ENCODE measurements at regions not wholly inside any gene's neighbourhood (a gene's known extent, or its start where the extent isn't known, plus 50 kb on each side); places are given as distances from the start of the nearest gene placed in this dataset.

DNA sequence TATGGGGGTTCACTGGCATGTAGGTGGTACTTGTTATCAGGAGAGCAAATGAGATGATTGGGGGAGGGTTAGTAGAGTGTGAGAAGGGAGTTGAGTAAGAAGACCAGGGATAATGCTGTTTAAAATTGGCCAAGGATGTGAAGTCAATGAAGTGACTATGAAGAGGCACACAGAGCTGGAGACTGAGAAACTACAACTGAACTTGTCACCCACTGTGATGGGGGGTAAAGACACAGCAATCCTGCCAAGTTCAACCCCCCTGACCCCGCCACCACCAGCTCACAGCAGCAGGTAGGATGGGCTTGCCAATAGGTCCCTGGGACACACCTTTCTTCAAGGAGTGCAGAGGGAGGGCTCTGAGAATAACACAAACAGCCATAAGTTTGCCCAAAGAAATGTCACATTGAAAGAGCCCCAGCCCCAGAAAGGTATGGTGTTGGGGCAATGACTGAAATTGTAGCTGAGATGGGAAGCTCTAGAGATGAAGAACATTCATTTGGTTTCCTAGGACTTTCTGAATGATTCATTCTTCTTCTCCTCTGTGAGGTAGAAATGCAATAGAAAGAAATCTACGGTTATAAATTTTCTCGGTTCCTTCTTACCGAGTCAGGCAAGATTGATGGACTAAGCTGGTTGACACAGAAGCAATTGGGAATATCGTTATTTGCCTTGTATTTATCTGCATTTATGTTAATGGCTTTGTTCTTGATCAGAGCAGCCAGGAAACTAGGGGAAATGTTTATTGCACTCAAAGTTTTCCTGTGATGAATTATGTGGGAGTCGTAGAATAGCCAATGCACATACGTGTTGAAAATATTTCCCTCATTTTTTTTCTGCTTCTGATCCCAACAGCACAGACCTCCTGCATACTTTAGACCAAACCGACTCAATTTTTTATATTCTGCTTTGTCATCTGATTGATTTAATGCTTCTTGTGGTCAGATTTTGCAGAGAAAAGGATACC, 595.2 kb upstream of the CDH11 start:
- TF ChIP-seq, protein P1, sequence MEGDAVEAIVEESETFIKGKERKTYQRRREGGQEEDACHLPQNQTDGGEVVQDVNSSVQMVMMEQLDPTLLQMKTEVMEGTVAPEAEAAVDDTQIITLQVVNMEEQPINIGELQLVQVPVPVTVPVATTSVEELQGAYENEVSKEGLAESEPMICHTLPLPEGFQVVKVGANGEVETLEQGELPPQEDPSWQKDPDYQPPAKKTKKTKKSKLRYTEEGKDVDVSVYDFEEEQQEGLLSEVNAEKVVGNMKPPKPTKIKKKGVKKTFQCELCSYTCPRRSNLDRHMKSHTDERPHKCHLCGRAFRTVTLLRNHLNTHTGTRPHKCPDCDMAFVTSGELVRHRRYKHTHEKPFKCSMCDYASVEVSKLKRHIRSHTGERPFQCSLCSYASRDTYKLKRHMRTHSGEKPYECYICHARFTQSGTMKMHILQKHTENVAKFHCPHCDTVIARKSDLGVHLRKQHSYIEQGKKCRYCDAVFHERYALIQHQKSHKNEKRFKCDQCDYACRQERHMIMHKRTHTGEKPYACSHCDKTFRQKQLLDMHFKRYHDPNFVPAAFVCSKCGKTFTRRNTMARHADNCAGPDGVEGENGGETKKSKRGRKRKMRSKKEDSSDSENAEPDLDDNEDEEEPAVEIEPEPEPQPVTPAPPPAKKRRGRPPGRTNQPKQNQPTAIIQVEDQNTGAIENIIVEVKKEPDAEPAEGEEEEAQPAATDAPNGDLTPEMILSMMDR (conservative IDR thresholded peaks at IDR 0.05 in 1 of 2, IDR thresholded peaks at IDR 0.05 in 1 of 2; ENCODE audit: extremely low read depth in 1 of 2, insufficient read depth in 1 of 2, low read depth in 1 of 2, low read length in 2 of 2), result no peak
- no peak for TF ChIP-seq EZH2 (IDR thresholded peaks at IDR 0.05; ENCODE audit: borderline replicate concordance, low read length)
